ENCODE measurements at regions not wholly inside any gene's neighbourhood (a gene's known extent, or its start where the extent isn't known, plus 50 kb on each side); places are given as distances from the start of the nearest gene placed in this dataset.

DNA sequence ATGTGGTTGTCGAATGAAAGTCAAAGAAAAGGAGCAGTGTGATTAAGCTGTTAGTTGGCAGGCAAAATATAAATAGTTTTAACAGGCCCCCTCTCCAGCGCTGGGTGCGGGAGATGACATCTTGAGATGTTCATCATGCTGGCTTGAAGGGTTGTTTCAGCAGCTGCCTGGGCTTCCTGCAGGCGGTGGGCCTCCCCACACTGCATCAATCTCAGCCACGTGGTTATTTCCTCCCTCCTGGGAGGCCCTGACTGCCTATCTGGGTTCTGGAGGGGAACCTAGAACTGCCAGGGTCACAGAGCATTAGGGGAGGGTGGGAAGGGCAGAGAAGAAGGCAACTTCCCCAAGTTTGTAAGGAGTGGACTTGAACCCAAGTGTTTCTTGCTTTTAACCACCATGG, 173.3 kb upstream of the SYT13 start:
- TF ChIP-seq, protein P1, sequence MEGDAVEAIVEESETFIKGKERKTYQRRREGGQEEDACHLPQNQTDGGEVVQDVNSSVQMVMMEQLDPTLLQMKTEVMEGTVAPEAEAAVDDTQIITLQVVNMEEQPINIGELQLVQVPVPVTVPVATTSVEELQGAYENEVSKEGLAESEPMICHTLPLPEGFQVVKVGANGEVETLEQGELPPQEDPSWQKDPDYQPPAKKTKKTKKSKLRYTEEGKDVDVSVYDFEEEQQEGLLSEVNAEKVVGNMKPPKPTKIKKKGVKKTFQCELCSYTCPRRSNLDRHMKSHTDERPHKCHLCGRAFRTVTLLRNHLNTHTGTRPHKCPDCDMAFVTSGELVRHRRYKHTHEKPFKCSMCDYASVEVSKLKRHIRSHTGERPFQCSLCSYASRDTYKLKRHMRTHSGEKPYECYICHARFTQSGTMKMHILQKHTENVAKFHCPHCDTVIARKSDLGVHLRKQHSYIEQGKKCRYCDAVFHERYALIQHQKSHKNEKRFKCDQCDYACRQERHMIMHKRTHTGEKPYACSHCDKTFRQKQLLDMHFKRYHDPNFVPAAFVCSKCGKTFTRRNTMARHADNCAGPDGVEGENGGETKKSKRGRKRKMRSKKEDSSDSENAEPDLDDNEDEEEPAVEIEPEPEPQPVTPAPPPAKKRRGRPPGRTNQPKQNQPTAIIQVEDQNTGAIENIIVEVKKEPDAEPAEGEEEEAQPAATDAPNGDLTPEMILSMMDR (conservative IDR thresholded peaks at IDR 0.05; ENCODE audit: low read length), result no peak
- TF ChIP-seq EZH2phosphoT487 (IDR thresholded peaks at IDR 0.05; ENCODE audit: borderline replicate concordance, low read depth, low read length), result no peak
